Stimulated activated naive CD4-positive, alpha-beta T cell treated with Interleukin-2 at 50 U/mL for 16 hours (primary cell): ENCODE measurements at regions not wholly inside any gene's neighbourhood (a gene's known extent, or its start where the extent isn't known, plus 50 kb on each side); places are given as distances from the start of the nearest gene placed in this dataset.

Source experiments
- DNase-seq: peaks from one replicate; lab custom pipeline; 2025; lab: John Stamatoyannopoulos, UW

GRCh38 chr14:61941421-61942150, 179.4 kb downstream of the SNAPC1 start:
- no peak for DNase-seq

GRCh38 chr14:61948376-61948775, 186.2 kb downstream of the SNAPC1 start:
- DNase-seq, result no peak

GRCh38 chr14:61950340-61950739, 188.1 kb downstream of the SNAPC1 start:
- DNase-seq, result no peak

- no peak for DNase-seq
Observed at GRCh38 chr14:61953602-61954001, 191.4 kb downstream of the SNAPC1 start.

GRCh38 chr14:61954306-61954705, 192.1 kb downstream of the SNAPC1 start:
- no peak for DNase-seq

- DNase-seq, result no peak
Observed at GRCh38 chr14:61956517-61956916, 194.3 kb downstream of the SNAPC1 start.

GRCh38 chr14:61959348-61959747, 197.1 kb downstream of the SNAPC1 start:
- no peak for DNase-seq

- no peak for DNase-seq
Observed at GRCh38 chr14:61961369-61961768, 199.1 kb downstream of the SNAPC1 start.

GRCh38 chr14:61963926-61964325, 201.7 kb downstream of the SNAPC1 start:
- no peak for DNase-seq

GRCh38 chr14:61965030-61965745, 203.0 kb downstream of the SNAPC1 start:
- DNase-seq, result no peak

GRCh38 chr14:61968207-61968606, 206.0 kb downstream of the SNAPC1 start:
- DNase-seq, result no peak

GRCh38 chr14:61972711-61973110, 210.5 kb downstream of the SNAPC1 start:
- DNase-seq, result no peak

GRCh38 chr14:61973981-61974380, 211.8 kb downstream of the SNAPC1 start:
- no peak for DNase-seq

- DNase-seq, result no peak
Observed at GRCh38 chr14:61977217-61977616, 215.0 kb downstream of the SNAPC1 start.

- DNase-seq, result no peak
Observed at GRCh38 chr14:61988240-61988639, 226.0 kb downstream of the SNAPC1 start.

- DNase-seq, result no peak
Observed at GRCh38 chr14:61992139-61992538, 229.9 kb downstream of the SNAPC1 start.

GRCh38 chr14:61992926-61993325, 230.7 kb downstream of the SNAPC1 start:
- no peak for DNase-seq

- DNase-seq, result no peak
Observed at GRCh38 chr14:61994589-61994988, 232.4 kb downstream of the SNAPC1 start.

GRCh38 chr14:61996753-61997152, 234.5 kb downstream of the SNAPC1 start:
- no peak for DNase-seq

- no peak for DNase-seq
Observed at GRCh38 chr14:61997161-61997560, 234.9 kb downstream of the SNAPC1 start.

- no peak for DNase-seq
Observed at GRCh38 chr14:62001963-62002362, 239.7 kb downstream of the SNAPC1 start.

GRCh38 chr14:62002642-62003041, 240.4 kb downstream of the SNAPC1 start:
- DNase-seq, result no peak

GRCh38 chr14:62003701-62004100, 241.5 kb downstream of the SNAPC1 start:
- DNase-seq, result no peak
